ENCODE measurements at regions not wholly inside any gene's neighbourhood (a gene's known extent, or its start where the extent isn't known, plus 50 kb on each side); places are given as distances from the start of the nearest gene placed in this dataset.

GRCh38 chr18:11425211-11425610 lies 184.2 kb upstream of the SLC35G4 start:
- TF ChIP-seq POLR2AphosphoS5 (IDR thresholded peaks at IDR 0.05; ENCODE audit: low read depth, low read length) (no peak), TAF1 (IDR thresholded peaks at IDR 0.05; ENCODE audit: low read depth, low read length) (no peak), POLR2A (IDR thresholded peaks at IDR 0.05; ENCODE audit: low read depth, low read length) (no peak), SPI1 (IDR thresholded peaks at IDR 0.05; ENCODE audit: low read depth, low read length) (no peak), POU2F2 (IDR thresholded peaks at IDR 0.05; ENCODE audit: low read depth, low read length) (no peak)

Measured in GM12891 (cell line).